OCI-LY7 (cell line): ENCODE measurements at regions not wholly inside any gene's neighbourhood (a gene's known extent, or its start where the extent isn't known, plus 50 kb on each side); places are given as distances from the start of the nearest gene placed in this dataset.

Experiments
- BruUV-seq: library from RNA; stranded (reverse); fragments of 400-500 nt; replicated peaks from 2 replicates; lab custom pipeline; 2021; lab: Mats Ljungman, UMichigan
- CTCF ChIA-PET: fragments of 300-600 bp; sonication (Branson Sonifier 250); formaldehyde crosslinking; loops from one replicate; lab custom pipeline; 2022; ENCODE audit warnings: antibody characterized with exemption; ENCODE audit not compliant: unreplicated experiment; lab: Charles Lee
- POLR2A ChIA-PET: fragments of 300-600 bp; sonication (Branson Sonifier 250); formaldehyde crosslinking; loops from one replicate; lab custom pipeline; 2022; ENCODE audit warnings: antibody characterized with exemption; lab: Charles Lee
- DNase-seq: peaks from one replicate; pipeline ENCODE4 v3.0.0-alpha.2; 2015; ENCODE audit warnings: low spot score
- H2AFZ ChIP-seq: fragments of 200-600 bp; sonication (generic), shearing (Covaris generic); 2 replicates; pipeline ENCODE4 v1.6.1; 2014; ENCODE audit warnings: mild to moderate bottlenecking, antibody characterized with exemption, low read length, moderate library complexity
- H3K27ac ChIP-seq: fragments of 200-600 bp; sonication (generic); 2 replicates; pipeline ENCODE4 v1.5.1; 2014; ENCODE audit warnings: mixed run types, low read depth, mild to moderate bottlenecking, moderate library complexity, low read length, inconsistent platforms; ENCODE audit not compliant: poor library complexity, severe bottlenecking
- H3K36me3 ChIP-seq: fragments of 200-600 bp; sonication (generic); 2 replicates; pipeline ENCODE4 v1.6.1; 2014; ENCODE audit warnings: mild to moderate bottlenecking, antibody characterized with exemption, low read length, moderate library complexity, mixed read lengths; ENCODE audit not compliant: insufficient read depth
- H3K4me1 ChIP-seq: fragments of 200-600 bp; sonication (generic); 2 replicates; pipeline ENCODE4 v1.5.1; 2014; ENCODE audit warnings: mild to moderate bottlenecking, low read length; ENCODE audit not compliant: insufficient read depth, poor library complexity, severe bottlenecking
- H3K4me2 ChIP-seq: fragments of 200-600 bp; sonication (generic); 2 replicates; pipeline ENCODE4 v1.6.1; 2014; ENCODE audit warnings: mild to moderate bottlenecking, low read length
- H3K4me3 ChIP-seq: fragments of 200-600 bp; sonication (generic); 2 replicates; pipeline ENCODE4 v1.5.1; 2014; ENCODE audit warnings: mild to moderate bottlenecking, low read depth, low read length; ENCODE audit not compliant: poor library complexity, severe bottlenecking
- H3K79me2 ChIP-seq: fragments of 200-600 bp; sonication (generic); 2 replicates; pipeline ENCODE4 v1.6.1; 2016; ENCODE audit warnings: low read depth, mild to moderate bottlenecking, low read length, moderate library complexity, mixed read lengths; ENCODE audit not compliant: insufficient read depth
- H3K9me2 ChIP-seq: fragments of 200-600 bp; sonication (generic); 2 replicates; pipeline ENCODE4 v1.6.1; 2016; ENCODE audit warnings: mild to moderate bottlenecking, low read length, mixed read lengths; ENCODE audit not compliant: insufficient read depth
- H3K9me3 ChIP-seq: fragments of 200-600 bp; sonication (generic); 2 replicates; pipeline ENCODE4 v1.6.1; 2014; ENCODE audit warnings: mild to moderate bottlenecking, mixed run types, low read length, mixed read lengths
- H4K20me1 ChIP-seq: fragments of 200-600 bp; sonication (generic); 2 replicates; pipeline ENCODE4 v1.6.1; 2014; ENCODE audit warnings: mild to moderate bottlenecking, antibody characterized with exemption, low read length, moderate library complexity, mixed read lengths; ENCODE audit not compliant: insufficient read depth
- CTCF ChIP-seq: fragments of 200-600 bp; sonication (generic); conservative IDR thresholded peaks from 2 replicates; pipeline ENCODE4 v1.5.1; 2014; ENCODE audit warnings: mild to moderate bottlenecking, antibody characterized with exemption, low read length, moderate library complexity, mixed read lengths
- EZH2phosphoT487 ChIP-seq: fragments of 200-600 bp; sonication (generic); IDR thresholded peaks from 2 replicates; pipeline ENCODE4 v1.6.1; 2018; ENCODE audit warnings: low read depth, borderline replicate concordance, mild to moderate bottlenecking, mixed run types, antibody characterized with exemption, low read length, moderate library complexity, mixed read lengths
- intact Hi-C: fragments of 100-400 bp; cut with micrococcal nuclease; formaldehyde crosslinking; loops from one replicate; pipeline ENCODE4 v1.10.0; 2022; ENCODE audit not compliant: unreplicated experiment

DNA sequence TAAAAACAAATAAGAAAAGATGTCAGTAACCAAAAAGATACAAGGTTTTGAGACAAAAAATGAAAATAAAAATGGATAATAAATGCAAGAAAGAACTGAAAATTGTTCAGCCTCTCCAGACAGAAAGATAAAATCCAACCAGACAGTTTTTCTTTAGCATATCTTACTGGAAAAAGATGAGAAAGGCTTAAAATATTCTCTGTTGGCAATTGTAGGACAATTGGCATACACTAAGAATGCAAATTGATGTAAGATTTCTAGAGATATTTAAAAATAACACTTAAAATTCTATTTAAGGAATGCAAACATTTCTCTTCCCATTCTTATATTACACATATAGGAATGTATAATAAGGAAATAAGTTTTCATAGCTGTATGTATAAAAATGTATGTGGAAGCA, 590.6 kb downstream of the DSC3 start:
- ChIA-PET POLR2A (interaction anchor here (0.7 kb wide), 1 partner anchor 703 kb away, joined by 3 read pairs; no protein-coding TSS in a partner anchor), CTCF (no interaction called here)
- no peak for DNase-seq
- Histone ChIP-seq H3K4me2 (no peak overlapping the region), H2AFZ (no peak overlapping the region), H4K20me1 (no peaks in the 10 kb centered on the region), H3K4me3 (no peak overlapping the region), H3K27ac (no peak overlapping the region), H3K9me2 (no peaks in the 10 kb centered on the region), H3K9me3 (no peaks in the 10 kb centered on the region), H3K36me3 (no peaks in the 10 kb centered on the region), H3K79me2 (no peaks in the 10 kb centered on the region), H3K4me1 (no peaks in the 10 kb centered on the region)
- TF ChIP-seq EZH2phosphoT487 (no peak), CTCF (no peak)
- intact Hi-C loops, result no loop called here
- no TSS peak for BruUV-seq

GRCh38 chr18:30450927-30451326, 591.6 kb downstream of the DSC3 start:
- no peak for DNase-seq
- Histone ChIP-seq H3K79me2 (no peaks in the 10 kb centered on the region), H3K9me3 (no peaks in the 10 kb centered on the region), H3K27ac (no peak overlapping the region), H3K4me3 (no peak overlapping the region), H3K4me1 (no peaks in the 10 kb centered on the region), H3K36me3 (no peaks in the 10 kb centered on the region), H3K4me2 (no peak overlapping the region), H2AFZ (no peak overlapping the region), H3K9me2 (no peaks in the 10 kb centered on the region), H4K20me1 (no peaks in the 10 kb centered on the region)
- no peak for TF ChIP-seq CTCF
- no peak for TF ChIP-seq EZH2phosphoT487
- ChIA-PET POLR2A (no interaction called here), CTCF (no interaction called here)
- intact Hi-C loops, result no loop called here
- BruUV-seq, result no TSS peak

- BruUV-seq, result no TSS peak
- H3K4me1 ChIP-seq, result no peaks in the 10 kb centered on the region
- H3K79me2 ChIP-seq, result no peaks in the 10 kb centered on the region
- H4K20me1 ChIP-seq, result no peaks in the 10 kb centered on the region
- no peak for DNase-seq
- ChIA-PET POLR2A (no interaction called here), CTCF (no interaction called here)
- H3K27ac ChIP-seq, result no peak overlapping the region
- H3K4me2 ChIP-seq, result no peak overlapping the region
- intact Hi-C loops, result no loop called here
- H2AFZ ChIP-seq, result no peak overlapping the region
- TF ChIP-seq EZH2phosphoT487, result no peak
- TF ChIP-seq CTCF, result no peak
- H3K9me2 ChIP-seq, result no peaks in the 10 kb centered on the region
- no peak overlapping the region for H3K4me3 ChIP-seq
- no peaks in the 10 kb centered on the region for H3K36me3 ChIP-seq
- no peaks in the 10 kb centered on the region for H3K9me3 ChIP-seq
Observed at GRCh38 chr18:30446605-30447004, 595.9 kb downstream of the DSC3 start.
